C4-2B (cell line): ENCODE measurements at regions not wholly inside any gene's neighbourhood (a gene's known extent, or its start where the extent isn't known, plus 50 kb on each side); places are given as distances from the start of the nearest gene placed in this dataset.

Experiments
- H3K27ac ChIP-seq: fragments of 450-650 bp; 2 replicates; pipeline ENCODE4 v1.5.1; 2017
- ZFX ChIP-seq: fragments of 450-650 bp; IDR thresholded peaks from 2 replicates; pipeline ENCODE4 v1.6.1; 2017
- TF ChIP-seq, protein P1 (sequence below): fragments of 450-650 bp; conservative IDR thresholded peaks from 2 replicates; pipeline ENCODE4 v1.5.1; 2017; ENCODE audit warnings: mild to moderate bottlenecking

DNA sequence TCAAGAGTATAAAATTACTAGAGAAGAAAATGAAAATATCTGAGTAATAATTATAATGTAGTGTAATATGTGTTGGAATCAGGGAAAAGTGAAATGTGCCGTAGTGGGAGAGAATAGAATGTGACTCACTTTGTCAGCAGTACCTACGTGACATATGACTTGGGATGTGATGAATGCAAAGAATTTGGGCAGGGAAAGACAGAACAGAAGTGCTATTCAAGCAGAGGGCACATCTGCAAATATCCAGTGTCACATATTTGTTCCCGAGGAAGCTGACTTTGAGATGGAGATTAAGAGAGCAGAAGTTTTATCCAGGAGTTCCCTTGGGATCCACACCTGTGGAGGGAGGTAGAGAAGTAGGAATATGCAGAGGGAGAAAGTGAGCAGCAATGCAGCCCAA is 69.3 kb upstream of the HS3ST1 start:
- H3K27ac ChIP-seq = no peak overlapping the region
- no peak for TF ChIP-seq ZFX
- TF ChIP-seq, protein P1, sequence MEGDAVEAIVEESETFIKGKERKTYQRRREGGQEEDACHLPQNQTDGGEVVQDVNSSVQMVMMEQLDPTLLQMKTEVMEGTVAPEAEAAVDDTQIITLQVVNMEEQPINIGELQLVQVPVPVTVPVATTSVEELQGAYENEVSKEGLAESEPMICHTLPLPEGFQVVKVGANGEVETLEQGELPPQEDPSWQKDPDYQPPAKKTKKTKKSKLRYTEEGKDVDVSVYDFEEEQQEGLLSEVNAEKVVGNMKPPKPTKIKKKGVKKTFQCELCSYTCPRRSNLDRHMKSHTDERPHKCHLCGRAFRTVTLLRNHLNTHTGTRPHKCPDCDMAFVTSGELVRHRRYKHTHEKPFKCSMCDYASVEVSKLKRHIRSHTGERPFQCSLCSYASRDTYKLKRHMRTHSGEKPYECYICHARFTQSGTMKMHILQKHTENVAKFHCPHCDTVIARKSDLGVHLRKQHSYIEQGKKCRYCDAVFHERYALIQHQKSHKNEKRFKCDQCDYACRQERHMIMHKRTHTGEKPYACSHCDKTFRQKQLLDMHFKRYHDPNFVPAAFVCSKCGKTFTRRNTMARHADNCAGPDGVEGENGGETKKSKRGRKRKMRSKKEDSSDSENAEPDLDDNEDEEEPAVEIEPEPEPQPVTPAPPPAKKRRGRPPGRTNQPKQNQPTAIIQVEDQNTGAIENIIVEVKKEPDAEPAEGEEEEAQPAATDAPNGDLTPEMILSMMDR = no peak

DNA sequence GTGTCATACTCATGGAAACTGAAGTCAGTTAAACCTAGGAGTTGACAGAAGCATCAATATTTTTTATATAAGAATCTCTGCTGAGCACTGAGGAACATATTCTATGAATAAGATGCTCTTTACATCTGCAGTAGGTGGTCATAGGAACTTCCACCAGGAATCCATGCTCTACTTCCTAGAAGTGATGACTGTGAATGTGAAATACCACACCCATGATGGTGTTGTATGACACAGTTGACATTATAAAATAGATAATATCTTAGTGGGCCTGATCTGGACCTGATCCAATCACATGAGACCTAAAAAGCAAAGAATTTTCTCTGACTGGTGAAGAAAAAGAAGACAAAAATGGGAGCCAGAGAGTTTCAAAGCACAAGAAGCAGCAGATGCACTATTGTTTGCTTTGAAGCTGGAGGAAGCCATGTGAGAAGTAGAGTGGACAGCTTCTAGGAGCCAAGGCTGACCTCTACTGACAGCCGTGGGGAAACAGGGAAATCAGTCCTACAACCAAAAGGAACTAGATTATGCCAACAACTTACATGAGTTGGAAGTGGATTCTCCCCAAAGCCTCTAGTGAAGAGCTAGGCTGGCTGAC is 68.6 kb upstream of the HS3ST1 start:
- TF ChIP-seq ZFX = no peak
- TF ChIP-seq, protein P1 = no peak; the same call in none of the 2 replicates
- H3K27ac ChIP-seq = no peak overlapping the region

DNA sequence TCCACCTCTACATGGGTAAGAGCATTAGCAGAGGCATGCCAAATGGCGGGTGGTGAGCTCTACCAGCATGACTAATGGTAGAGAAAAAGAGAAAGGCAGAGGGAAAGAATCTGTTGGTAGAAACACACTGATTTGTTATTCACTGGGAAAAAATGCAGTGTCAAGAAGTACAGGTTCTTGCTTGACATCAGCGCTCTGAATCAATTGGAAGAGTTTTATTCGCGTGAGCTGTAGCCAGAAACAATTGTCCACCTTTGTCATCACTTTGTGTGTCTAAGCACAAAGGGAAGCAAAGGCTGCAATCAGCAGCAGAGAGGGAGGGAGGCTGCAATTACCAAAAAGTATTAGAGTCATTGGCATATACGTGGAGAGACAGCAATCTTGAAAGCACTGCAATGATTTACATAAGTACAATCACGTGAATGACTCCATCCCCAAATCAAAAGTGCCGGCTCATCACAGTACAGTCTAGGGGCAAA is 67.7 kb upstream of the HS3ST1 start:
- no peak for TF ChIP-seq ZFX
- TF ChIP-seq, protein P1 = no peak

DNA sequence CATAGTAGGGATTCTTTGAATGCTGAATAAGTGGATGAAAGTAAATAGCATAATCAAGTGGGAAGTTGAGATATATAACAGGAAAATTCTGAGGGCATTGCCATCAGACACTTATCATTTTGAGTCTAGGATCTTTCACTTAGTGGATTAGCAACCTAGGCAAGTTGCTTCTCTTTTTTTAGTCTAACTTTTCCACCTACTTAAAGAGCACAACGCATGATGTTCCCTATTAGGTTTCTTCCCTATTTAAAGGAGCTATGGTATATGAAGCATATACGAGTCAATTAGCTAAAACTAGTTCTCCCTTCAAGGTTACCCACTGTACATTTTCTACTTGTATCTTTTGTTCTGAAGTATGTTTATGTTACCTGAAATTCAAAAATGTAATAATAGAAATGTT is 67.1 kb upstream of the HS3ST1 start:
- no peak overlapping the region for H3K27ac ChIP-seq
- TF ChIP-seq, protein P1 = no peak
- TF ChIP-seq ZFX = no peak

More for the DNA sequence above, 67.7 kb upstream of the HS3ST1 start:
- H3K27ac ChIP-seq = no peak overlapping the region

DNA sequence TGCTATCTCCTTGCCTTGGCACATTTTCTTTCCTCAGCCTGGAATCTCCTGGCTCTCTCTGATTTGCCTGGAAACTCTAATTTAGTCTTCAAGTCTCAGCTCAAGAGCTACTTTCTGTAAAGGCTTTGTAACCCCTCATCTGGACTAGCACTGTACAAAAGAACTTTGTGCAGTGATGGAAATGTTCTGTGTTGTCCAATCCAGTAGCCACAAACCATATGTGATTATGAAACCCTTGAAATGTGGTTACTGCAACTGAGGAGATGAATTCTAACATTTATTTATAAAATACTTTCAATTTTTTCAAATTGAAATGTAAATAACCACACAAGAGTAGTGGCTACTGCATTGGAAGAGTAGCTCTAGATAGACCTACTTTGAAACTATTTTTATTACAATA is 66.6 kb upstream of the HS3ST1 start:
- H3K27ac ChIP-seq = no peak overlapping the region
- TF ChIP-seq, protein P1 = no peak
- no peak for TF ChIP-seq ZFX

DNA sequence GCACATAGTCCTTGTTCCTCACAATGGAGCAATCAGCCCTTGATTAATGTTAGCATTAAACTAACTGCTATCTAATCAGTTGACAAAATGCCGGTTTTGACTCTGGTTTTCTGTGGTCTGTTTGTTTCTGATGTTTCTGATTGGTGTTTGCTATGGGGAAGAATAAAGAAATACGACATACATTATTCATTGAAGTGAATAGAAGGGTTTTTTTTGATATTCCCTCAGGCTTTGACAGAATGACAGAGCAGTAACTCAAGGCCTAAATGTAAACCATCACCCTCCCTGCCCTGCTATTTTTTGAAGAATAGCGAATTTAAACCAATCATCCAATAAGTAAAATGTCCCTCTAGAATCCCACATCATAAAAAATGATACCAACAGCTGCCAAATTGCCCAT is 65.5 kb upstream of the HS3ST1 start:
- no peak overlapping the region for H3K27ac ChIP-seq
- TF ChIP-seq, protein P1 = no peak
- no peak for TF ChIP-seq ZFX

DNA sequence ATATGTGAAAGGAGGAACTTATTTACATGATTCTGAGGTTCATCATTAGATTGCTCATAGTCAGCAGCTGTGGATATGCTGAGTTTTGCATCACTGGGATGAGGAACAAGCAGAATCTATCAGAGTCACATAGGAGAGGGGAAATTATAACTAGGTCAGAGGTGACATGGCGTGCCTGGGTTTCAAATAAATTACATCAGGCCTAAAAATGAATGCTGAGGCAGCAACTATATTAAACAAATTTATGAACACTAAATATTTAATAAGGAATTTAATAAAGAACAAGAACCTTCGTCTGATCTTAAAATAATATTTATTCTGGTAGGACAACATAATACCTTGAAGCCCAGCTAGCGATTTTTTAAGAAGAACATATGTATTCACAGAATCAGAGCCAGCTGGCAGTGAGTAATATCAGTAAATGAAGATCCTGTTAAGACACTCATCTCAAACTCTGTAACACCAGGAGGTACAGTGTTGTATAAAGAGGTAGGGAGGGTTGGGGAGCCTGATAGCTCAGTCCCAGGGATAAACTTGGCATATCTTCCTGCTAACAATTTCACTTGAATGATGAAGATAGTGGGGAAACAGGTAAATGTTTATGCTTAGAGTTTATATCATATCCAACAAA is 60.9 kb upstream of the HS3ST1 start:
- no peak overlapping the region for H3K27ac ChIP-seq
- TF ChIP-seq, protein P1 = no peak
- no peak for TF ChIP-seq ZFX
